ENCODE measurements at regions not wholly inside any gene's neighbourhood (a gene's known extent, or its start where the extent isn't known, plus 50 kb on each side); places are given as distances from the start of the nearest gene placed in this dataset.
"Not testable (repeated sequence)": the region's sequence is repeated elsewhere in the genome, so short reads cannot be mapped to it uniquely, and the experiment has no call there.

- in situ Hi-C loops (cut with MboI; ENCODE audit: low pct_unique_long_range_greater_than_20kb, low sequenced_read_pairs), result no loop called here
- DNase-seq, result no peak
Measured at GRCh38 chr5:82603033-82603987, 325.2 kb upstream of the RPS23 start.

- DNase-seq, result no peak
- in situ Hi-C loops (cut with MboI; ENCODE audit: low pct_unique_long_range_greater_than_20kb, low sequenced_read_pairs), result no loop called here
Measured at GRCh38 chr5:82601861-82602260, 323.7 kb upstream of the RPS23 start.

GRCh38 chr5:82601077-82601476 lies 322.9 kb upstream of the RPS23 start:
- DNase-seq, result no peak

GRCh38 chr5:82599692-82600091 lies 321.5 kb upstream of the RPS23 start:
- in situ Hi-C loops (cut with MboI; ENCODE audit: low pct_unique_long_range_greater_than_20kb, low sequenced_read_pairs), result no loop called here
- DNase-seq, result no peak

More at GRCh38 chr5:82601077-82601476, 322.9 kb upstream of the RPS23 start:
- in situ Hi-C loops (cut with MboI; ENCODE audit: low pct_unique_long_range_greater_than_20kb, low sequenced_read_pairs), result no loop called here

GRCh38 chr5:82599030-82599429 lies 320.9 kb upstream of the RPS23 start:
- in situ Hi-C loops (cut with MboI; ENCODE audit: low pct_unique_long_range_greater_than_20kb, low sequenced_read_pairs), result no loop called here
- no peak for DNase-seq

- in situ Hi-C loops (cut with MboI; ENCODE audit: low pct_unique_long_range_greater_than_20kb, low sequenced_read_pairs), result no loop called here
- peak; percentile 17 for DNase-seq
Measured at GRCh38 chr5:82597437-82597836, 319.3 kb upstream of the RPS23 start.

- DNase-seq, result no peak
- in situ Hi-C loops (cut with MboI; ENCODE audit: low pct_unique_long_range_greater_than_20kb, low sequenced_read_pairs), result no loop called here
Measured at GRCh38 chr5:82596451-82596850, 318.3 kb upstream of the RPS23 start.

- in situ Hi-C loops (cut with MboI; ENCODE audit: low pct_unique_long_range_greater_than_20kb, low sequenced_read_pairs), result no loop called here
- DNase-seq, result no peak
Measured at GRCh38 chr5:82595113-82595512, 317.0 kb upstream of the RPS23 start.

- no peak for DNase-seq
- in situ Hi-C loops (cut with MboI; ENCODE audit: low pct_unique_long_range_greater_than_20kb, low sequenced_read_pairs), result no loop called here
Measured at GRCh38 chr5:82594097-82594496, 315.9 kb upstream of the RPS23 start.

GRCh38 chr5:82593481-82593880 lies 315.3 kb upstream of the RPS23 start:
- in situ Hi-C loops (cut with MboI; ENCODE audit: low pct_unique_long_range_greater_than_20kb, low sequenced_read_pairs), result no loop called here
- DNase-seq, result no peak

- DNase-seq, result no peak
- in situ Hi-C loops (cut with MboI; ENCODE audit: low pct_unique_long_range_greater_than_20kb, low sequenced_read_pairs), result no loop called here
Measured at GRCh38 chr5:82591021-82591515, 312.9 kb upstream of the RPS23 start.

GRCh38 chr5:82590112-82590511 lies 312.0 kb upstream of the RPS23 start:
- in situ Hi-C loops (cut with MboI; ENCODE audit: low pct_unique_long_range_greater_than_20kb, low sequenced_read_pairs), result no loop called here
- no peak for DNase-seq

GRCh38 chr5:82586661-82587310 lies 308.6 kb upstream of the RPS23 start:
- in situ Hi-C loops (cut with MboI; ENCODE audit: low pct_unique_long_range_greater_than_20kb, low sequenced_read_pairs), result no loop called here
- DNase-seq, result no peak

GRCh38 chr5:82586181-82586580 lies 308.0 kb upstream of the RPS23 start:
- in situ Hi-C loops (cut with MboI; ENCODE audit: low pct_unique_long_range_greater_than_20kb, low sequenced_read_pairs), result no loop called here
- DNase-seq, result no peak

GRCh38 chr5:82584631-82585030 lies 306.5 kb upstream of the RPS23 start:
- in situ Hi-C loops (cut with MboI; ENCODE audit: low pct_unique_long_range_greater_than_20kb, low sequenced_read_pairs), result no loop called here
- DNase-seq, result no peak

- in situ Hi-C loops (cut with MboI; ENCODE audit: low pct_unique_long_range_greater_than_20kb, low sequenced_read_pairs); DNase-seq: not testable (repeated sequence)
Measured at GRCh38 chr5:82583331-82583730, 305.2 kb upstream of the RPS23 start.

GRCh38 chr5:82564963-82565362 lies 286.8 kb upstream of the RPS23 start:
- DNase-seq, result no peak
- in situ Hi-C loops (cut with MboI; ENCODE audit: low pct_unique_long_range_greater_than_20kb, low sequenced_read_pairs), result no loop called here

- in situ Hi-C loops (cut with MboI; ENCODE audit: low pct_unique_long_range_greater_than_20kb, low sequenced_read_pairs), result no loop called here
Measured at GRCh38 chr5:82563745-82564144, 285.6 kb upstream of the RPS23 start.

GRCh38 chr5:82562696-82563240 lies 284.6 kb upstream of the RPS23 start:
- in situ Hi-C loops (cut with MboI; ENCODE audit: low pct_unique_long_range_greater_than_20kb, low sequenced_read_pairs), result no loop called here
- no peak for DNase-seq

More at GRCh38 chr5:82563745-82564144, 285.6 kb upstream of the RPS23 start:
- DNase-seq, result no peak

- in situ Hi-C loops (cut with MboI; ENCODE audit: low pct_unique_long_range_greater_than_20kb, low sequenced_read_pairs), result no loop called here
- DNase-seq, result no peak
Measured at GRCh38 chr5:82561797-82562196, 283.6 kb upstream of the RPS23 start.
